ENCODE measurements at regions not wholly inside any gene's neighbourhood (a gene's known extent, or its start where the extent isn't known, plus 50 kb on each side); places are given as distances from the start of the nearest gene placed in this dataset.

DNA sequence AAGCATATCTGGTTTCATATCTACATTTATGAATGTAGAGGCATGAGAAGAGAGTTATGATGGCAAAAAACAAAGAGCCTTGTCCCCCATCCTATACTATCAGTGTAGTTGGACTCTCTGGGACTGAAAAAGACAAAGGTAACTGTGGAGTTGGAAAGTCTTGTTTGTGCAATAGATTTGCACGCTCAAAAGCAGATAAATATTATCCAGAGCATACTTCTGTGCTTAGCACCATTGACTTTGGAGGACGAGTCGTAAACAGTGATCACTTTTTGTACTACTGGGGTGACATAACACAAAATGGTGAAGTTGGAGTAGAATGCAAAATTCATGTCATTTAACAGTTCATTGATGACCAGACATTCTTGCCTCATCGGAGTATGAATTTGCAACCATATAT, 85.2 kb upstream of the EGFR start:
- peak overlapping the region; percentile 74 for H3K4me2 ChIP-seq (ENCODE audit: low read length)
- no peak overlapping the region for H3K27ac ChIP-seq (ENCODE audit: low read depth, low read length)
- H3K79me2 ChIP-seq (ENCODE audit: insufficient read depth, low read length) = no peaks in the 10 kb centered on the region
- ChIA-PET RAD21 (ENCODE audit: low non-redundant PET in 1 of 2, low total read pairs in 2 of 2, uncharacterized antibody in 2 of 2, unreplicated experiment in 2 of 2) (no interaction called here), POLR2A (no interaction called here), CTCF (no interaction called here)
- no peaks in the 10 kb centered on the region for H3K9me3 ChIP-seq (ENCODE audit: control insufficient read depth in 1 of 2, insufficient read depth in 1 of 2, low read depth in 1 of 2, low read length in 2 of 2)
- no peaks in the 10 kb centered on the region for H3K36me3 ChIP-seq (ENCODE audit: control insufficient read depth in 1 of 2, insufficient read depth in 2 of 2, low read length in 2 of 2)
- H3K4me1 ChIP-seq (ENCODE audit: control insufficient read depth in 1 of 2, insufficient read depth in 2 of 2, low read length in 2 of 2) = peaks cover 0 to 8% of the 10 kb centered on the region in 2 experiments; a peak in 2 of 4 replicates
- peak; percentile 28 for ATAC-seq
- H4K20me1 ChIP-seq (ENCODE audit: insufficient read depth) = no peaks in the 10 kb centered on the region
- intact Hi-C loops (cut with micrococcal nuclease) = loop anchor here (2.0 kb wide), 1 partner anchor 157 kb away; no protein-coding TSS in a partner anchor
- no peaks in the 10 kb centered on the region for H3K27me3 ChIP-seq (ENCODE audit: insufficient read depth, low read length)
- no peak for TF ChIP-seq EGR1 (IDR thresholded peaks at IDR 0.05; ENCODE audit: low read depth)
- TF ChIP-seq EZH2phosphoT487 (IDR thresholded peaks at IDR 0.05; ENCODE audit: borderline replicate concordance) = no peak
- peak; percentile 4 for TF ChIP-seq POLR2A (IDR thresholded peaks at IDR 0.05; ENCODE audit: borderline replicate concordance, extremely low read depth, insufficient read depth, insufficient read length)
- no peak for DNase-seq (ENCODE audit: low read depth, low spot score)
- BruUV-seq (replicated peaks) = no TSS peak
- H3K9me2 ChIP-seq (ENCODE audit: insufficient read depth) = no peaks in the 10 kb centered on the region
- H3K9ac ChIP-seq (ENCODE audit: low read length) = peak overlapping the region; percentile 46
- H2AFZ ChIP-seq (ENCODE audit: low read depth, low read length, poor library complexity, severe bottlenecking) = peak overlapping the region; percentile 99
- H3K4me3 ChIP-seq (replicated peaks in 1 of 2; ENCODE audit: low read depth in 1 of 2, low read length in 2 of 2) = peak overlapping the region; percentile 42 to 54

DNA sequence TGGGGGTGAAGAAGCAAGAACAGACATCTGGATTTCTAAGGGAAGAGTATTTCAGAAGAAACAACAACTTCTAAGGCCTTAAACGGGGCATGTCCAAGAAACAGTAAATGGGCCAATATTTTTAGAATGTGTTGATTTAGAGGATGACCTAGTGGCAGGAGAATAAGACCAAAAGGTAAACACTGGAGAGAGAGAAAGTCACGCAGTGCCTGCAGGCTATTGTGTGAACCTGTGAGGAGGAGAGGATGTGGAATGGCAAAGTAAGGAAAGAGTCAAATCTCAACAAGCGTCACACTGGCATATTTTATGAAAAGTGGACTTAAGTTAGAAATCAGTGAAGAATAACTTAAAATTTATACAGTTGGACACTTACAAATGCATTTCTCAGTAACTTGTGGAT, 78.1 kb upstream of the EGFR start:
- TF ChIP-seq JUND (IDR thresholded peaks at IDR 0.05) (no peak), SP1 (IDR thresholded peaks at IDR 0.05; ENCODE audit: low read depth) (no peak), YY1 (IDR thresholded peaks at IDR 0.05; ENCODE audit: extremely low read depth, insufficient replicate concordance, low read depth, low read length) (no peak), EZH2 (IDR thresholded peaks at IDR 0.05) (no peak)
- TF ChIP-seq, protein P1, sequence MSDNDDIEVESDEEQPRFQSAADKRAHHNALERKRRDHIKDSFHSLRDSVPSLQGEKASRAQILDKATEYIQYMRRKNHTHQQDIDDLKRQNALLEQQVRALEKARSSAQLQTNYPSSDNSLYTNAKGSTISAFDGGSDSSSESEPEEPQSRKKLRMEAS (IDR thresholded peaks at IDR 0.05) = no peak
- TF ChIP-seq, protein P2, sequence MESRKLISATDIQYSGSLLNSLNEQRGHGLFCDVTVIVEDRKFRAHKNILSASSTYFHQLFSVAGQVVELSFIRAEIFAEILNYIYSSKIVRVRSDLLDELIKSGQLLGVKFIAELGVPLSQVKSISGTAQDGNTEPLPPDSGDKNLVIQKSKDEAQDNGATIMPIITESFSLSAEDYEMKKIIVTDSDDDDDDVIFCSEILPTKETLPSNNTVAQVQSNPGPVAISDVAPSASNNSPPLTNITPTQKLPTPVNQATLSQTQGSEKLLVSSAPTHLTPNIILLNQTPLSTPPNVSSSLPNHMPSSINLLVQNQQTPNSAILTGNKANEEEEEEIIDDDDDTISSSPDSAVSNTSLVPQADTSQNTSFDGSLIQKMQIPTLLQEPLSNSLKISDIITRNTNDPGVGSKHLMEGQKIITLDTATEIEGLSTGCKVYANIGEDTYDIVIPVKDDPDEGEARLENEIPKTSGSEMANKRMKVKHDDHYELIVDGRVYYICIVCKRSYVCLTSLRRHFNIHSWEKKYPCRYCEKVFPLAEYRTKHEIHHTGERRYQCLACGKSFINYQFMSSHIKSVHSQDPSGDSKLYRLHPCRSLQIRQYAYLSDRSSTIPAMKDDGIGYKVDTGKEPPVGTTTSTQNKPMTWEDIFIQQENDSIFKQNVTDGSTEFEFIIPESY (IDR thresholded peaks at IDR 0.05; ENCODE audit: extremely low read depth, insufficient replicate concordance, low read length) = no peak
- no TSS peak for BruUV-seq (replicated peaks)
- ChIA-PET RAD21 (ENCODE audit: low non-redundant PET in 1 of 2, low total read pairs in 2 of 2, uncharacterized antibody in 2 of 2, unreplicated experiment in 2 of 2) (no interaction called here), CTCF (interaction anchor here (0.6 kb wide), 1 partner anchor 474 kb away, joined by 5 read pairs; no protein-coding TSS in a partner anchor), POLR2A (no interaction called here)
- Histone ChIP-seq H3K4me1 (ENCODE audit: control insufficient read depth in 1 of 2, insufficient read depth in 2 of 2, low read length in 2 of 2) (peaks cover 0 to 3% of the 10 kb centered on the region in 2 experiments; a peak in 1 of 4 replicates), H2AFZ (ENCODE audit: low read depth, low read length, poor library complexity, severe bottlenecking) (no peak overlapping the region), H4K20me1 (ENCODE audit: insufficient read depth) (no peaks in the 10 kb centered on the region), H3K9ac (ENCODE audit: low read length) (no peak overlapping the region), H3K36me3 (ENCODE audit: control insufficient read depth in 1 of 2, insufficient read depth in 2 of 2, low read length in 2 of 2) (no peaks in the 10 kb centered on the region), H3K9me3 (ENCODE audit: control insufficient read depth in 1 of 2, insufficient read depth in 1 of 2, low read depth in 1 of 2, low read length in 2 of 2) (no peaks in the 10 kb centered on the region), H3K79me2 (ENCODE audit: insufficient read depth, low read length) (no peaks in the 10 kb centered on the region), H3K27me3 (ENCODE audit: insufficient read depth, low read length) (no peaks in the 10 kb centered on the region), H3K9me2 (ENCODE audit: insufficient read depth) (no peaks in the 10 kb centered on the region), H3K4me3 (replicated peaks in 1 of 2; ENCODE audit: low read depth in 1 of 2, low read length in 2 of 2) (no peak overlapping the region), H3K4me2 (ENCODE audit: low read length) (no peak overlapping the region), H3K27ac (ENCODE audit: low read depth, low read length) (no peak overlapping the region)
- DNase-seq (ENCODE audit: low read depth, low spot score) = no peak
- ATAC-seq = no peak
- intact Hi-C loops (cut with micrococcal nuclease) = loop anchor here (5.0 kb wide), 1 partner anchor 37 kb away; no protein-coding TSS in a partner anchor
